CD14-positive monocyte (primary cell): ENCODE measurements at regions not wholly inside any gene's neighbourhood (a gene's known extent, or its start where the extent isn't known, plus 50 kb on each side); places are given as distances from the start of the nearest gene placed in this dataset.

Experiments used
- DNase-seq, 3 donors: peaks; one replicate each; pipeline ENCODE4 v3.0.0-alpha.2; 2011 to 2022
- H2AFZ ChIP-seq: 2 replicates; pipeline ENCODE4 v1.6.0; 2012; ENCODE audit warnings: mild to moderate bottlenecking, low read depth, low read length, inconsistent platforms; ENCODE audit not compliant: insufficient read depth, poor library complexity, severe bottlenecking
- H3K27ac ChIP-seq, 2 donors: 1 replicate in 1 of 2; 2 replicates in 1 of 2; pipeline ENCODE4 v1.5.1; 2012 to 2013; ENCODE audit warnings: low read length in 2 of 2, control low read depth in 1 of 2, inconsistent platforms in 1 of 2, low read depth in 1 of 2, mild to moderate bottlenecking in 1 of 2
- H3K27me3 ChIP-seq, 2 donors: one replicate each; pipeline versions ENCODE4 v1.6.0 to v1.6.1; 2011 to 2013; ENCODE audit warnings: low read length in 2 of 2; ENCODE audit not compliant: control insufficient read depth in 2 of 2, insufficient read depth in 2 of 2
- H3K36me3 ChIP-seq, 2 donors: replicated peaks in 1 of 2; 1 replicate in 1 of 2; 2 replicates in 1 of 2; pipeline versions ENCODE4 v1.5.1 to v1.6.1; 2012 to 2013; ENCODE audit warnings: low read length in 2 of 2, control low read depth in 1 of 2, inconsistent platforms in 1 of 2, mild to moderate bottlenecking in 1 of 2; ENCODE audit not compliant: insufficient read depth in 2 of 2, control insufficient read depth in 1 of 2
- H3K4me1 ChIP-seq, 2 donors: 1 replicate in 1 of 2; 2 replicates in 1 of 2; pipeline versions ENCODE4 v1.5.1 to v1.6.1; 2012 to 2013; ENCODE audit warnings: low read length in 2 of 2, control low read depth in 1 of 2, inconsistent platforms in 1 of 2, mild to moderate bottlenecking in 1 of 2, moderate library complexity in 1 of 2; ENCODE audit not compliant: insufficient read depth in 2 of 2, control insufficient read depth in 1 of 2
- H3K4me2 ChIP-seq: replicated peaks from 2 replicates; pipeline ENCODE3; 2012; ENCODE audit warnings: low read length, moderate library complexity, mild to moderate bottlenecking; ENCODE audit not compliant: poor library complexity, severe bottlenecking; ENCODE audit errors: extremely low read depth
- H3K4me3 ChIP-seq, 3 experiments: fragments of 200-600 bp in 1 of 3; sonication (generic) in 1 of 3; replicated peaks in 1 of 3; 1 replicate in 2 of 3; 2 replicates in 1 of 3; pipeline ENCODE4 v1.5.1; 2011 to 2013; ENCODE audit warnings: low read length in 3 of 3, mild to moderate bottlenecking in 3 of 3, control low read depth in 2 of 3, low read depth in 2 of 3, inconsistent platforms in 1 of 3, moderate library complexity in 1 of 3
- H3K79me2 ChIP-seq: 2 replicates; pipeline ENCODE4 v1.6.0; 2012; ENCODE audit warnings: mild to moderate bottlenecking, control low read depth, inconsistent platforms, low read length, moderate library complexity; ENCODE audit not compliant: insufficient read depth
- H3K9ac ChIP-seq: 2 replicates; pipeline ENCODE4 v1.6.0; 2017; ENCODE audit warnings: low read length, mild to moderate bottlenecking; ENCODE audit not compliant: insufficient read depth, poor library complexity, severe bottlenecking
- H3K9me3 ChIP-seq, 2 donors: replicated peaks in 1 of 2; 1 replicate in 1 of 2; 2 replicates in 1 of 2; pipeline versions ENCODE4 v1.5.1 to v1.6.1; 2012 to 2013; ENCODE audit warnings: low read length in 2 of 2, control low read depth in 1 of 2; ENCODE audit not compliant: control insufficient read depth in 1 of 2, insufficient read depth in 1 of 2
- H4K20me1 ChIP-seq: 2 replicates; pipeline ENCODE4 v1.6.0; 2012; ENCODE audit warnings: mild to moderate bottlenecking, low read length, control low read depth, moderate library complexity; ENCODE audit not compliant: insufficient read depth
- H3K27ac Mint-ChIP-seq, 7 donors: one replicate each; pipeline ENCODE4 v1.8.0; 2020; ENCODE audit warnings: mild to moderate bottlenecking in 7 of 7, mixed read lengths in 7 of 7, moderate library complexity in 6 of 7, inconsistent platforms in 2 of 7
- H3K27me3 Mint-ChIP-seq, 3 donors: one replicate each; pipeline ENCODE4 v1.8.0; 2021 to 2022; ENCODE audit warnings: low read depth in 3 of 3, mild to moderate bottlenecking in 3 of 3, mixed read lengths in 3 of 3, moderate library complexity in 3 of 3, inconsistent platforms in 1 of 3
- H3K36me3 Mint-ChIP-seq, 2 donors: one replicate each; pipeline ENCODE4 v1.8.0; 2020; ENCODE audit warnings: mixed read lengths in 2 of 2, inconsistent platforms in 1 of 2, mild to moderate bottlenecking in 1 of 2
- H3K4me1 Mint-ChIP-seq: one replicate; pipeline ENCODE4 v1.8.0; 2020; ENCODE audit warnings: mild to moderate bottlenecking, mixed read lengths
- H3K4me3 Mint-ChIP-seq, 2 donors: one replicate each; pipeline ENCODE4 v1.8.0; 2020; ENCODE audit warnings: mild to moderate bottlenecking in 2 of 2, mixed read lengths in 2 of 2, moderate library complexity in 1 of 2
- H3K9me3 Mint-ChIP-seq, 7 donors: one replicate each; pipeline ENCODE4 v1.8.0; 2020 to 2022; ENCODE audit warnings: mixed read lengths in 7 of 7, mild to moderate bottlenecking in 6 of 7, moderate library complexity in 6 of 7, inconsistent platforms in 2 of 7
- WGBS: methylation state at CpG from one replicate; pipeline ENCODE4 v1.1.5; 2013; ENCODE audit warnings: missing lambda C conversion rate; ENCODE audit not compliant: insufficient coverage; 5-methylcytosine and 5-hydroxymethylcytosine counted together
- intact Hi-C, 2 donors: fragments of 100-400 bp; cut with micrococcal nuclease; formaldehyde crosslinking; loops; one replicate each; pipeline versions ENCODE4 v1.15.0 to v1.15.1; 2023
- TF ChIP-seq, protein P1 (sequence below): fragments of 200-600 bp; IDR thresholded peaks from one replicate; pipeline ENCODE4 v1.8.0; 2022; ENCODE audit warnings: antibody characterized with exemption, mild to moderate bottlenecking

DNA sequence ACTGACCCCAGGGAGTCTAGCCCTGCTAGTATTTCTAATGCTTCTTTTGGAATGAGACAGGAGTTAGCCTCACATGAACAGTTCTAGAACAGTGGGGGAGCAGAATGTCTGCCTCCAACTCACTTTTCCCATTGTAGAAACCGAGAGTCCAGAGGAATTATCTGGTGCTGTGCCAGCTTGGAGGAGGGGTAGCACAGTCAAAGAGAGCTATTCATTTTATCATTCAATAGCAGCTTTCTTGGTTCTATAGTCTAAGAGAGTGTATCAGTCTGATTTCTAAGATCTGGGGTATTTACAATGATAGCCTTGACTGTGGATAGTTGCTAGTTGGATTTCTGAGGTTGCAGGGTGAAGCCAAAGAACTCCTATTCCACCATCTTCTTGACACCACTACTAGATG lies 448.2 kb downstream of the RFPL4B start:
- no peaks in the 10 kb centered on the region for H3K27me3 ChIP-seq
- no peak overlapping the region for H3K4me2 ChIP-seq
- DNase-seq: no peak
- no peak overlapping the region for H3K4me3 Mint-ChIP-seq
- intact Hi-C loops: no loop called here
- no peaks in the 10 kb centered on the region for H4K20me1 ChIP-seq
- peaks cover 0 to 19% (median 8%) of the 10 kb centered on the region in 7 donors for H3K9me3 Mint-ChIP-seq
- no peaks in the 10 kb centered on the region for H3K79me2 ChIP-seq
- H3K4me3 ChIP-seq: no peak overlapping the region
- H3K36me3 Mint-ChIP-seq: no peaks in the 10 kb centered on the region
- no peaks in the 10 kb centered on the region for H3K4me1 Mint-ChIP-seq
- H3K27ac ChIP-seq: no peak overlapping the region
- WGBS: no CpG with 5 or more reads among the region's 1 CpG
- peaks cover 0 to 1% (median 0%) of the 10 kb centered on the region in 3 donors for H3K27me3 Mint-ChIP-seq
- H3K4me1 ChIP-seq: no peaks in the 10 kb centered on the region
- H3K27ac Mint-ChIP-seq: no peak overlapping the region
- TF ChIP-seq, protein P1, sequence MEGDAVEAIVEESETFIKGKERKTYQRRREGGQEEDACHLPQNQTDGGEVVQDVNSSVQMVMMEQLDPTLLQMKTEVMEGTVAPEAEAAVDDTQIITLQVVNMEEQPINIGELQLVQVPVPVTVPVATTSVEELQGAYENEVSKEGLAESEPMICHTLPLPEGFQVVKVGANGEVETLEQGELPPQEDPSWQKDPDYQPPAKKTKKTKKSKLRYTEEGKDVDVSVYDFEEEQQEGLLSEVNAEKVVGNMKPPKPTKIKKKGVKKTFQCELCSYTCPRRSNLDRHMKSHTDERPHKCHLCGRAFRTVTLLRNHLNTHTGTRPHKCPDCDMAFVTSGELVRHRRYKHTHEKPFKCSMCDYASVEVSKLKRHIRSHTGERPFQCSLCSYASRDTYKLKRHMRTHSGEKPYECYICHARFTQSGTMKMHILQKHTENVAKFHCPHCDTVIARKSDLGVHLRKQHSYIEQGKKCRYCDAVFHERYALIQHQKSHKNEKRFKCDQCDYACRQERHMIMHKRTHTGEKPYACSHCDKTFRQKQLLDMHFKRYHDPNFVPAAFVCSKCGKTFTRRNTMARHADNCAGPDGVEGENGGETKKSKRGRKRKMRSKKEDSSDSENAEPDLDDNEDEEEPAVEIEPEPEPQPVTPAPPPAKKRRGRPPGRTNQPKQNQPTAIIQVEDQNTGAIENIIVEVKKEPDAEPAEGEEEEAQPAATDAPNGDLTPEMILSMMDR: no peak
- H3K36me3 ChIP-seq: no peaks in the 10 kb centered on the region
- no peak overlapping the region for H2AFZ ChIP-seq
- peaks cover 5 to 10% of the 10 kb centered on the region in 2 donors for H3K9me3 ChIP-seq
- H3K9ac ChIP-seq: no peak overlapping the region

DNA sequence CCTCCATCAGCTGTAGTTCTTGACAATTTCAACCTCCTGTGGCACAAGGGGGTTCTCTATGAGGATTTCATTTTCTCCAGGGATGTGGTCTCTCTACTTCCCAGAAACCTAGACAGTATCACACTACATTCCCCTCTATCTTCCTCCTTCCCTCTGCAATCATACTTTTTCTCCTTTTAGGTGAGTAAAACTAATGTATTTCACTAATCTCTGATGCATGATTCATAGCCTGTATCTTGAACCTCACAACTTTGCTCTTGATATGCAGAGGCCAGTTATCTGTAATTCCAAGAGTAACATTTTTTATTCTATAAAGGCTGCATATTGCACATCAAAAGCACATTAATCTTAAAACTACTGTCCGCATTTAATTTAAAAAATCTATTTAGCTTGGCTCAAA lies 449.6 kb downstream of the RFPL4B start:
- Histone ChIP-seq H3K4me2 (no peak overlapping the region), H3K79me2 (no peaks in the 10 kb centered on the region), H3K27ac (no peak overlapping the region), H3K4me3 (no peak overlapping the region), H3K27me3 (no peaks in the 10 kb centered on the region), H3K9me3 (peaks cover 5 to 10% of the 10 kb centered on the region in 2 donors), H3K36me3 (no peaks in the 10 kb centered on the region), H4K20me1 (no peaks in the 10 kb centered on the region), H3K4me1 (no peaks in the 10 kb centered on the region), H2AFZ (no peak overlapping the region), H3K9ac (no peak overlapping the region)
- TF ChIP-seq, protein P1: no peak
- H3K36me3 Mint-ChIP-seq: no peaks in the 10 kb centered on the region
- H3K4me1 Mint-ChIP-seq: no peaks in the 10 kb centered on the region
- peaks cover 0 to 19% (median 8%) of the 10 kb centered on the region in 7 donors for H3K9me3 Mint-ChIP-seq
- WGBS: no CpG with 5 or more reads among the region's 1 CpG
- H3K27ac Mint-ChIP-seq: no peak overlapping the region
- H3K4me3 Mint-ChIP-seq: no peak overlapping the region
- no peak for DNase-seq
- intact Hi-C loops: no loop called here
- peaks cover 0 to 1% (median 0%) of the 10 kb centered on the region in 3 donors for H3K27me3 Mint-ChIP-seq
